NOMO-1 treated with DMSO at 0.1 percent for 48 hours (cell line): ENCODE measurements at regions not wholly inside any gene's neighbourhood (a gene's known extent, or its start where the extent isn't known, plus 50 kb on each side); places are given as distances from the start of the nearest gene placed in this dataset.
"Not testable (repeated sequence)": the region's sequence is repeated elsewhere in the genome, so short reads cannot be mapped to it uniquely, and the experiment has no call there.

ENCODE experiments used
- DNase-seq: peaks from one replicate; lab custom pipeline; 2025; ENCODE audit not compliant: unreplicated experiment; lab: John Stamatoyannopoulos, UW

DNA sequence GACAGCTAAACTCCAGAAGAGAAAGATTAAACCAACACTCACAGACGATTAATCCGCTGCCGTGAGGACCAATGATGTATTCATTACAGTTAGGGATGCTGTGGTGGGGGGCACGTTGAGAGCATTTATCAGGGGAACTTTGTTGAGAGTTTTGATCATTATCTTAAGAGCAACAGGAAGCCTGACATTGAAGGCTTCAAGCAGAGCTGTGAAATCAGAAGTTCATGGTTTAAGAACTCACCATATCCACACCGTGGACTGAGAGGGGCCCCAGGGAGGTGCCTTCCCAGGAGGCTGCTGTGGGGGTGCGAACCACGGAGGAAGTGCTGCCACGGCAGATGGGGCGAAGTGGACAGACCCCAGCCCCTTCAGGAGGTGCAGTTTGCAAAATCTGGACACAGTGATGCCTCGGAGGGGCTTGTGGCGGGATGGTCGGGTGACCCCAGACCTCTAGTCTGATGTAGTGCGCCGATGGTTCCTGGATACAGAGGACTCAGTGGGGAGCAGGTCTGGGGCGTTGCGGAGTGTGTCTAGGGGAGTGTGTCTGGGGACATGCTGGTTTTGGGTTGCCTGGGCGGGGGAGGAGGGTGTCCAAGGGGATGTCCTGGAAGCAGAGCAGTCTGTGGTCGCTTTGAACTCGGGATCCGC, 73.0 kb downstream of the DIO3 start:
- no peak for DNase-seq

DNA sequence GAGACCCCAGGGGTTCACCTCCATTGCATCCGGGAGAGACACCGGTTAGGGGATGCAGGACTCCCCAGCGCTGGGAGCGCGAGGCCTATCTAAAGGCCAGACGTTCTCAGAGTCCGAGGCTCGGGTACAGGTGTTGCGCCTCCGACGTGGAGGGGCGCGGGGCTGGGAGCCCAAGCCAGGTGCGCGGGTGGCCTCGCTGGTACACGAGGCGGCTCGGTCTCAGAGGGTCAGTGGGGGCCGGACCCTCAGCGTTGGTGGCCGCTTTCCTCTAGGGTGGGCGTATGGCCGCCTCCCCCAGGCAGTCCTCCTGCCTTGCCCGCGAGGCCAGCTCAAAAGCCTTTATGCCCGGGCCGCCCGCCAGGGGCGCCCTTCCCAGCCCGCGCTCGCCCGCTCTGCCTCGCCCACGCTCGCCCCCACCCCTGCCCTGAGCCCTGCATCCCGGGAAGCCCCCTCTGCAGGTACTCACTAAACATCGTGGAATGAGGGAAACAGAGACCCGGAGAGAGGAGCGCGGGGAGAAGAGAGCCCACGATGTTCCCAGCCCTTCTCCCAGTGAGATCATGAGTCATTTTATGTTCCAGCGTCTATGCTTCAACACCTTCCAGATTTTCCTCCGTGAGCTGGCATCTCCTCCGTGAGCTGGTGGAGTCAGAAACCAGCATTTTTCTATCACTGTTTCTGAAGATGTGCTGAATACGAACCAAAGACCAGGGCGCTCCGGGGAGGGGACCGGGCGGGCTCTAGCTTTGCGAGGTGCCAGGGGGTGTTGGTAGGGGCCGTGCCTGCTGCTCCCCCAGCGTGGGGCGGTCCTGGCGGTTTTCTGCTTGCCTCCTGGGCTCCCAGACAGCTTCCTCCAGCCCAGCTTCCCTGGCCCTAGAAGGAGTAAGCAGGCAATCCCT, 73.8 kb downstream of the DIO3 start:
- no peak for DNase-seq

DNA sequence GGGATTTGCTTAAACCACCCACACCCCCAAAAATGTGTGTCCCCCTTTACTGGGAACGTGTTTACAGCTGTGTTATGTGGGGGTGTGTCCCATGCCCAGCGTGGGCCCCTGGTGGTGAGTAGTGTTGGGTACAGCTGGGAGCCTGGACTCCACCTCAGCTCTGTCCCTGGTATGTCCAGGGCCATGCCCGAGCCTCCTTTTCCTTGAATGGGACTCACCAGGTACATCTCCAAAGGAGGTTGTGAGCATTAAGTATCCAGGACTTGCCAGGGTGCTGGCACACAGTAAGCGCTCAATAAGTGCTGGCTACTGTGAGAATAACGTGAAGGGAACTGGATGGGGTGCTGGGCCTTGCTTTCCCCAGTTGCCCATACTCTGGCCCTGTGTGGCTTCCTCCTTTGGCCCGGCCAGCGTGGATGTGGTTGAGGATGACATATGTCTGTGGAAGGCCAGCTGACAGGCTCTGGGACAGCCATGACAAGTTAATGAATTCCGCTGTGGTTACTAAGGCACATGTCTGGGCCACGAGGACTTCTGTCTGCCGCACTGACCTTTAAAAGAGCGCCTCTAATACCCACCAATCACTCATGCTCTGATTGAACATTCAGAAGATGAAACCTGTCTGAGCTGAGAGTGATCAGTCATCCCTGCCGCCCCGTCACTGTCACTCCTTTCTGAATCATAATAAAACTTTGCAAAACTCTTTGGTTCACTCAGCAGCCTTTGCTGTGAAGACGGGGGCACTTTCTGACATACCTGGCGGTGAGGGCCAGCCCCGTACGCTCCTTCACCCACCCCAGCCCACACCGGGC, 74.7 kb downstream of the DIO3 start:
- no peak for DNase-seq

DNA sequence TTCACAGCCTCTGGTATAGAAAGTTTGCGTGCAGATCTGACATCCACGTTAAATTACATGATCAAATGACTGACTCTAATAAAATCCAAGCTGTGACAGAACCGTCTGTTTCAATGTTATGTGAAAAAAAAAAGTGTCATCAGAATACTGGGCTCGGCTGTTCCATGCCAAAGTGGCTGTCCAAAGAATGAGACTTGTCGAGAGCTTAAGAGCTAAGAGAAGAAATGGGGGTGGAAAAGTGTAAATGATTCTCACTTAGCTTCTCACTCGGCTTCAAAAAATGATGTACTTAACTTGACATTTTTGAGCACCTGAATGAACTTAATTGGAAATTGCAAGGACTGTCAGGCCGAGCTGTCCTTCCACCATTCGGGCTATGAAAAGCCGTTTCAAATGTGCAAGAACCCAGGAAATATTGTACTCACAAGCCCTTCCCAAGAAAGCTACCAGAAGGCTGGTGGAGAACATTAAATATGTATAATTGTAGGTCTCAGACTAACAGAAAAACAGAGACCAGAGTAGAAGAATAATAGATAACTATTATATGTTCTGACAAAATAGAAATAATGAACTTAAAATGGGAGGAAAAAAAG, 78.0 kb downstream of the DIO3 start:
- no peak for DNase-seq

DNA sequence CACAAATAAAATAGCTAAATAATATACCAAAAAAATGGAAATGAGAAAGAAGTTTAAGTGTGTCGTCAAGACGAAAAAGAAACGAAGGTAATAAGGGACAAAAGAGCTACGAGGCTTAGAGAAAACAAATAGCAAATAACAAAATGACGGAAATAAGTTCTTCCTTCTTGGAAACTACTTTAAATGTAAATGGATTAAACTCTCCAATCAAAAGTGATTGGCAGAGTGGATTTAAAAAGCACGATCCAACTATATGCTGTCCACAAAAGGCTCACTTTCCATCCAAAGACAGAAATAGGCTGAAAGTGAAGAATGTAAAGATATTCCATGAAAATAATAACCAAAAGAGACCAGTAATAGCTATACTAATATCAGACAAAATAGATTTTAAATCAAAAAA, 82.4 kb downstream of the DIO3 start:
- DNase-seq: no peak

DNA sequence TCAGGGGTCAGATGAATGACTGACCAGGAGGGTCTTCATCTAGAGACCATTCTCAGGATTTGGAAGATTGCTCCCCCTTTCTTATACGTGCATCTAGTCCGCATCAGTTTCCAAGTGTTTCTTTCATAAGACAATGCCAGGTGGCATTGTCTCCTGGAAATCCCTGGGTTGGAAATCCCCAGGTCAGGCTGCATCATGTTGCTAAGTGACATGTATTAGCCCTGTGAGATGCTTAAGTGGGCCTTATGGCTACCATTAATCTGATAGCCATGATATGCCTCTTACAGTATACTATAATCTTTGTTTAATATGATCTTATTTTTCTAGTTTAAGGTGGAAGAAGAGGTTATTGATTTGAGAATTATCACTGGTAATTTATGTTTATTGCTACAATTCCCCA, 92.8 kb downstream of the DIO3 start:
- DNase-seq: no peak

DNA sequence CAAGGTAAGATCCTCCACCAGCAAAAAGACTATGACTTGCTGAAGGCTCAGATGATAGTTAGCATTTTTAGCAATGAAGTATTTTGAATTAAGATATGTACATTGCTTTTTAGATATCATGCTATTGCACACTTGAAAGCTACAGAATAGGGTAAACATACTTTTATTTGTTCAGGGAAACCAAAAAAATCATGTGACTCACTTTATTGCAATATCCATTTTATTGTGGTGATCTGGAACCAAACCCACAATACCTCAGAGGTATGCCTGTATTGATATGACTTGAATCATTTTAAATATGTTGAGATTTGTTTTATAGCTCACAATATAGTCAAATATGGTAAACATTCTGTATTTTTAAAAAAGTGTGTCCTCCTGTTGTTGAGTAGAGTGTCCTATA, 96.1 kb downstream of the DIO3 start:
- no peak for DNase-seq

DNA sequence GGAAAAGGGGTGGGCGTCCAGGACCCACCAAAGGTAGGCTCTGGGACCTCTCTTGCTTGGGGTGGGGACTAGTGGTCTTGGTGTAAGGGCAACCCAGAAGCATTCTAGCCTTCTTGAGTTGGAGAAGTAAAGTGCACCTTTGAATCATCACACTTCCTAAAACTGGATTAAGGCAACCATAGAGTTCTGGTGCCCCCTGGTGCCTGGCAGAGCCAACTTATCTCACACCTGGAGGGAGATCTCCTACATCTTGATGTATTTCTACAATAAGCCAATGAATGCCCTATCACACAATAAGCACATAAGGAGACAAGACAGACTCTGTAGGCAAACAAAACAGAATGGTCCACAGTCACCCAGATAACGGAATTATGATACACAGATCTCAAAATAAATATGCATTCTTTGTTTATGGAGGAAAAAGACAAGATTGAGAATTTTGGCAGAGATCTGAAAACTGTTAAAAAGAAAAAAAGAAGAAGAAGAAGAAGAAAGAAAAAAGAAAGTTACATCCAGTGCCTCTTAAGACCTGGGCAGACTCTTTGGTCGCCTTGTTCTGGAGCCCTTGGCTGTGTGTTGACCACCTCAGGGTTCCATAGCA, 95.9 kb upstream of the PPP2R5C start:
- peak; percentile 66 for DNase-seq

DNA sequence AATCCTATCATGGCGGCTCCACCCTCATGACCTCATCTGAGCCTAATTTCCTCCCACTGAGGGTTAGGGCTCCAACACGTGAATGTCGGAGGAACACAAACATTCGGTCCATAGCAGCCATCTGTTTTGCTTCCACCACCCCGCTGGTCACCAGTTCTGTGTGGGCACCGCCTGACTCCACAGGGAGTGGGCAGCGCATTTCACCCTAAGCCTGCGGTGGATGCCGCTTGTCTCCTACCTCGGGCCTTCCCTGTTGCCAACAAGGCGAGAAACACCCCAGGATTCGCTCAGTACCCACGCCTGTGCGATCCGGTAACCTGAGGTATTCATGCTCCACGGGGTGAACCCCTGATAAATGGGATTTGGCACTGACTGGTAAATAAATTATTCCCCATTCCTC, 95.2 kb upstream of the PPP2R5C start:
- no peak for DNase-seq

DNA sequence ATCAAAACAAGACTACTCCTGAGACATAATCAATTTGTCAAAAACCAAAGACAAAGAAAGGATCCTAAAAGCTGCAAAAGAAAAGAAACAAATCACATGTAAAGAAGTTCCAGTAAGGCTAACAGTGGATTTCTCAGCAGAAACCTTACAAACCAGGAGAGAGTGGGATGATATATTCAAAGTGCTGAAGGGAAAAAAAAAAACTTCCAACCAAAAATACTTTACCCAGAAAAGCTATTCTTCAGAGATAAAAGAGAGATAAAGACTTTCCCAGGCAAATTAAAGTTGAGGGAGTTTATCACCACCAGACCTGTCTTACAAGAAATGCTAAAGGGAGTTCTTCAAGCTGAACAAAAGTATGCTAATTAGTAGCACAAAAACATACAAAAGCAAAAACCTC, 91.9 kb upstream of the PPP2R5C start:
- no peak for DNase-seq

DNA sequence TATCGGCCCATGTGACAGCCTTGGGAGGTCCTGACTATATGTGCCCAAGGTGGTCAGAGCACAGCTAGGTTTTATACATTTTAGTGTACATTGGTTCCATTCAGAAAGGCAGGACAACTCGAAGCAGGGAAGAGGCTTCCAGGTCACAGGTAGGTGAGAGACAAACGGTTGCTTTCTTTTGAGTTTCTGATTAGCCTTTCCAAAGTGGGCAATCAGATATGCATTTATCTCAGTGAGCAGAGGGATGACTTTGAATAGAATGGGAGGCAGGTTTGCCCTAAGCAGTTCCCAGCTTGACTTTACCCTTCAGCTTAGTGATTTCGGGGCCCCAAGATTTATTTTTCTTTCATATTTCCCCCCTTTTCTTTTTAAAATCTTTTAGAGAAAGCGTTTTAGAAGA, 87.6 kb upstream of the PPP2R5C start:
- DNase-seq: no peak

DNA sequence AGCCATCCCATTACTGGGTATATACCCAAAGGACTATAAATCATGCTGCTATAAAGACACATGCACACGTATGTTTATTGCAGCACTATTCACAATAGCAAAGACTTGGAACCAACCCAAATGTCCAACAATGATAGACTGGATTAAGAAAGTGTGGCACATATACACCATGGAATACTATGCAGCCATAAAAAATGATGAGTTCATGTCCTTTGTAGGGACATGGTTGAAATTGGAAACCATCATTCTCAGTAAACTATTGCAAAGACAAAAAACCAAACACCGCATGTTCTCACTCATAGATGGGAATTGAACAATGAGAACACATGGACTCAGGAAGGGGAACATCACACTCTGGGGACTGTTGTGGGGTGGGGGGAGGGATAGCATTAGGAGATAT, 85.7 kb upstream of the PPP2R5C start:
- not testable (repeated sequence) for DNase-seq

DNA sequence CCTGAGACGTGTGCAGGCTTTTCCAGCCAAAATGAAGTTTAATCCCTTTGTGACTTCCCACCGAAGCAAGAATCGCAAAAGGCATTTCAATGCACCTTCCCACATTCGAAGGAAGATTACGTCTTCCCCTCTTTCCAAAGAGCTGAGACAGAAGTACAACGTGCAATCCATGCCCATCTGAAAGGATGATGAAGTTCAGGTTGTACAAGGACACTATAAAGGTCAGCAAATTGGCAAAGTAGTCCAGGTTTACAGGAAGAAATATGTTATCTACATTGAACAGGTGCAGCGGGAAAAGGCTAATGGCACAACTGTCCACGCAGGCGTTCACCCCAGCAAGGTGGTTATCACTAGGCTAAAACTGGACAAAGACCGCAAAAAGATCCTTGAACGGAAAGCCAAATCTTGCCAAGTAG, 83.6 kb upstream of the PPP2R5C start:
- DNase-seq: not testable (repeated sequence)

DNA sequence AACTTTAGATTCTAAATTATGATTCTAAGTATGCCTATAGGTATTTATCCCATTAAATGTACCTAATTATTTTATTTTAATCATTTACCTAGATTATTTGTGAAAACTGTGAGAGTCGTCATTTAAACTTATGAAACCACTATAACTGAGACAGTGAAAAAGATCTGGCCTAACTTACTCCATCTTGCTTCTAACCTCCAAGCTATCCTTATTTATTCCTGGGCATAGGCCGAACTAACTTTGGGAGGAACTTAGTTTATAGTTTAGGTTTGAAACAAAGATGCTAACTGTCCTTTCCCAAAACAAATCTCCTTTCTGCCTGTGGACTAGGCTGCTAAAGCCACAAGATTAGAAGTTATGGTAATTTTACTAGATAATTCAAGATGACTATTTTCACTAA, 79.7 kb upstream of the PPP2R5C start:
- no peak for DNase-seq

DNA sequence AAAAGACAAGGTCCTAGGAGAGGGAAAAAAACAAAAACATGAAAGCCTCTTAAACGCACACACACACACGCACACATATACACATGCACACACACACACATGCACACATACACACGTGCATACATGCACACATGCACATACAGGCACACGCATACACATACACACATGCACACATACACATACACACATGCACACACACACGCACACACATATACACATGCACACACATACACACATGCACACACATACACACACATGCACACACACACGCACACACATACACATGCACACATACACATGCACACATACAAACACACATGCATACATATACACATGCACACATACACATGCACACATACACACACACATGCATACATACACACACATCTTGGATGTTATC, 78.1 kb upstream of the PPP2R5C start:
- no peak for DNase-seq

DNA sequence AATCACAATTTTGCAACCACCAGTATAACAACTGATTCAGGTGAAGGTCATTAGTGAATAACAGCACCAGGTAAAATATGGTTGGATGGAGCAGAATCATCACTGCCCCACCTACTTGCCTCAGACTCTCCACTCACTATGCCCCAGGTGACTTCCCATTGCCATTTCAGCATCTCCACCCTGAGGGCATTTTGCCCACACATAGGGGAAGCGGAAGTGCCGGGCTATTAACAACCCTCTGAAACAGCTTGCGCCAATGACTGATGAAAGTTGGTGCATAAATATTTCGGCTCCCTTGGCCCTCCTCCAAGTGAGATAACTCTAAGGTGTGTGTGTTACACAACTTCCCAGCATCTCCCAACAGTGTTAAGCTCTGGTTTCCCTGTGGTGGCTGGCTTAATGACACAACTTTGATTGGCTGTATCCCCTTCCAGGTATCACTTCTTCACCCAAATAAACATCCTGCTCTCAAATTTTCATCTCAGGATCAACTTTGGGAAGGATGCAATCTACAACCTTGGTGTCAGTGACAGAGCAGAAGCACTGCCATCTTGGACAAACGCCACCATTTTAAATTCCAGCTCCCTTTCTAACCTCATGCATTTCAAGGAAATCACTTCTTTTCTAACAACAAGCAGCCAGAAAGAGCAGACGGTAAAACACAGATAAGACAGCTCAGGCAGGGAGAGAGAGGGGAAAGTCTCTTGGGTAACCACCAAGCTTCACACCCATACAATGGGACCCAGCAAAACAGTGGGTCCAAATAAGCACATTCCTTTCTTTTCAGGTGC, 73.6 kb upstream of the PPP2R5C start:
- DNase-seq: peak; percentile 56

DNA sequence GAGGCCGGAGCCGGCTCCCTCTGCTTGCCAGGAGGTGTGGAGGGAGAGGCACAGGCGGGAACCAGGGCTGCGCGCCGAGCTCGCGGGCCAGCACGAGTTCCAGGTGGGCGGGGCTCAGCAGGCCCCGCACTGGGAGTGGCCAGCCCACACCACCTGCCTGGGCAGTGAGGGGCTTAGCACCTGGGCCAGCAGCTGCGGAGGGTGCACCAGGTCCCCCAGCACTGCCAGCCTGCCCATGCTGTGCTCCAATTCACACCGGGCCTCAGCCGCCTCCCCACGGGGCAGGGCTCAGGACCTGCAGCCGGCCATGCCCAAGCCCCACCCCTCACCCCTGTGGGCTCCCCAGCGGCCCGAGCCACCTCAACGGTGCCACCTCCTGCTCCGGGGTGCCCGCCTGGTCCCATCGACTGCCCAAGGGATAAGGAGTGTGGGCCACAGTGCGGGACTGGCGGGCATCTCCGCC, 72.4 kb upstream of the PPP2R5C start:
- DNase-seq: no peak

DNA sequence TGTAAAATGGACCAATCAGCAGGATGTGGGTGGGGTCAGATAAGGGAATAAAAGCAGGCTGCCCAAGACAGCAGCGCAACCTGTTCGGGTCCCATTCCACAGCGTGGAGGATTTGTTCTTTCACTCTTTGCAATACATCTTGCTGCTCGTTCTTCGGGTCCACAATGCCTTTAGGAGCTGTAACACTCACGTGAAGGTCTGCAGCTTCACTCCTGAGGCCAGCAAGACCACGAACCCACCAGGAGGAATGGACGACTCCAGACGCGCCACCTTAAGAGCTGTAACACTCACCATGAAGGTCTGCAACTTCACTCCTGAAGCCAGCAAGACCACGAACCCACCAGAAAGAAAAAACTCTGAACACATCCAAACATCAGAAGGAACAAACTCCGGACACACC, 71.5 kb upstream of the PPP2R5C start:
- DNase-seq: not testable (repeated sequence)

DNA sequence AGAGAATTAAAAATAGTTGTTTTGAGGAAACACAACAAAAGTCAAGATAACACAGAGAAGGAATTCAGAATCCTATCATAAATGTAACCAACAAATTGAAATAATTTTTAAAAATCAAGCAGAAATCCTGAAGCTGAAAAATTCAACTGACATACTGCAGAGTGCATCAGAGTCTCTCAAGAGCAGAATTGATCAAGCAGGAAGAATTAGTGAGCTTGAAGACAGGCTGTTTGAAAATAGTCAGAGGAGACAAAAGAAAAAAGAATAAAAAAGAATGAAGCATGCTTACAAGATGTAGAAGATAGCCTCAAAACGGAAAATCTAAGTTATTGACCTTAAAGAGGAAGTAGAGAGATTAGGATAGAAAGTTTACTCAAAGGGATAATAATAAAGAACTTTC, 65.8 kb upstream of the PPP2R5C start:
- peak; percentile 4 for DNase-seq

DNA sequence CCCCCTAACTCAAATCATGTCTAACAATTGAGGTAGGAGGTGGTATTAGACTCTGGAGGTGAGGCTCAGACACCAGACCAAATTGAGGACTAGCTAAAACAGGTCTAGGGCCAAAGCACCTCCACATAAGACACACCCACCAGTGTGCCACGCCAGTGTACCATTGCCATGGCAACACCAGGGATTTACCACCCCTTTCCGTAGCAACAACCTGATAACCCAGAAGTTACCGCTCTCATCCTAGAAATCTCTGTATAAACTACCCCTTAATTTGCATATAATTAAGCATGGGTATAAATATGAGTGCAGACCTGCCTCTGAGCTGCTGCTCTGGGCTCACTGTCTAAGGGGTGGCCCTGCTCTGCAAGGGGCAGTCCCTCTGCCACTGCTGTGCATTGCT, 57.4 kb upstream of the PPP2R5C start:
- DNase-seq: no peak
